GM21619 (cell line): ENCODE measurements at regions not wholly inside any gene's neighbourhood (a gene's known extent, or its start where the extent isn't known, plus 50 kb on each side); places are given as distances from the start of the nearest gene placed in this dataset.

Source experiments
- ATAC-seq: cut with Tn5 transposase; IDR thresholded peaks from one replicate; pipeline ENCODE4 v1.9.1; 2021; ENCODE audit not compliant: unreplicated experiment

- ATAC-seq = no peak
Observed at GRCh38 chr9:7403028-7403389, 396.6 kb downstream of the DMAC1 start.

GRCh38 chr9:7402334-7403027, 397.1 kb downstream of the DMAC1 start:
- no peak for ATAC-seq

DNA sequence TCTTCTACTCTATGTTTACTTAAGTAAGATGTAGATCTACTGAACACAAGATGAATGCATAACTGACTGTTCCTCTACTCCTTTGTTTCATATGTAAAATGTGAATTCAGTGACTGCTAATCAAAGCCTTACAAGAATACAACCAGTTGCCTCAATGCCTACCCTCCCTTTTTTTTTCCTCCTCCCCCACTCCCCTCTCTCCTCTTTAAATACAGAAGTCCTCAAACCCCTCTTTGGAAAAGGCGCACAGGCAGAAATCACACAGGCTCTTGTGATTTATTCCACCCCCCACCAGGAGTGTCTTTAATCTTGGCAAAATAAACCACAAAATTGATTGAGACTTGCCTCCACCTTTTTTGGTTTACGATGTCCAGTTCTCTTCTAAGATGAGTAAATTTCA, 398.5 kb downstream of the DMAC1 start:
- ATAC-seq = no peak

GRCh38 chr9:7394002-7394774, 405.4 kb downstream of the DMAC1 start:
- no peak for ATAC-seq

GRCh38 chr9:7392148-7392547, 407.4 kb downstream of the DMAC1 start:
- no peak for ATAC-seq

DNA sequence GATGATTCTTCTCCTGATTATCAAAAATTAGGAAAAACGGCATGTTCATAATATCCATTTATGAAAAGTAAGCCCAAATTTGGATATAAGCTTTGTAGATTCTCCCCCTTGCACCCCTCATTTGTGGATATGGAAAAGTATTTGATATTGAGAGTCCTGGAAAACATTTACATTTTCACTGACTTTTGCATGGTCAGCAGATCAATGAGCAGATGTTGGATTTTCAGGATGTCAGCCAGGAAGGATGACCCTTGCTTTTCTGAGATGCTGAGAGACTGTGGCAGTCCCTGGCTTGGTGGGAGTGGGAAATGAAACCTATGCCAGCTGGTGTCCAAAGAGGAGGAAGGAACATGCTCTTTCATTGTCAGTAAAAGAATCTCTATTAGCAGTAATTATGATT, 410.8 kb downstream of the DMAC1 start:
- no peak for ATAC-seq

DNA sequence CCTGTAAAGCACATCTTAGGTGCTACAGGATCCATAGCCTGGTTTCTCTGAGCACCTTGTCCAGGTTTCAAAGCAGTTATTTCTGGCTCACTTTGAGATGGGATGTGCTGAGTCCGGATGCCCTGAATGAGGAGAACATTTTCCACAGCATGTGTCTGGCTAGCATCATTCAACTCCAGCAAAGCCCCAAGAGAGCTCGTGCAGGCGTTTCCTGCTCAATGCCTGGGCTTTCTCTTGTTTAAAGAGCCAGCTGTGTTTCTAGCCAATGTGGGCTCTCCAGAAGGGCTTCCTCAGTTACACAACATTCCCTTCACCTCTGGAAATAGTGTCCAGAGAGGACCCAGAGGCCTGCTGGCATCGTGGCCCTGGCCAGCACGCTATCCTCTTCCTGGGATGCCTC, 411.7 kb downstream of the DMAC1 start:
- ATAC-seq = no peak

GRCh38 chr9:7382304-7382703, 417.3 kb downstream of the DMAC1 start:
- ATAC-seq = no peak

DNA sequence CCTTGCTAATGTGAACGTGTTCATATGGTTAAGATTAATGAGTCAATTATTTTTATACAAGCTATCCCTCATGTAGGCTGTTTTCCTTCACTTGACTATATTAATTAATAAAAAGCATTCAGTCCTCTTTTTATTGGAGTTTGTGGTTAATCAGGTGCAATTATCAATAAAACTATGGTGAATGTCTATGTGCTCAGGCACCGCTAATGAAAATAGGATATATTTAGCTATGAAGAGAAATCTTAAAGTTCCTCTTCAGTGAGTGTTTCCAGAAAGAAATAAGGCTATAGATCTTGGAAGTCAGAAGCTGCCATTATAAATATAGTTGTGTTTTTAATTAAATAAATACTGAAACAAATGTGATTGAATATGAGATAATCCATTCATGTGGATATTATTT, 422.1 kb downstream of the DMAC1 start:
- no peak for ATAC-seq

DNA sequence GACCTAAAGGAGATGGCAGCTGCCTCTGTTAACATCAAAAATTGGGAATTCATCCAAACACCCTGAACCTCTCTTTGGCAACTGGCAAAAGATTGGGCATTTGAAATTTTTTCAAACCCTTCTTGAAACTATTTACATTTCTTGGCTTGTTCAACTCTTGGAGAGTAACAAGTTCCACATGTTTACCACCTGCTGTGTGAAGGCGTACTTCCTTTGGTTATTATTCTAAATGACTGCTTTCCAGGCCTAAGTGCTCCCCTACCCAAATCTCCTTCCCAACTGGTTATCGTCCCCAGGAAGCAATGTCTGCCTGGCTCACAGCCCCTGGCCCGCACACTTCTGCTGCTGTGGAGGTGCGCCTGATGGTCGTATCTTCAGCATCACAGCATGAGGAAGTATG, 422.7 kb downstream of the DMAC1 start:
- ATAC-seq = no peak

GRCh38 chr9:7376213-7376612, 423.4 kb downstream of the DMAC1 start:
- ATAC-seq = no peak

GRCh38 chr9:7375013-7375511, 424.5 kb downstream of the DMAC1 start:
- no peak for ATAC-seq

DNA sequence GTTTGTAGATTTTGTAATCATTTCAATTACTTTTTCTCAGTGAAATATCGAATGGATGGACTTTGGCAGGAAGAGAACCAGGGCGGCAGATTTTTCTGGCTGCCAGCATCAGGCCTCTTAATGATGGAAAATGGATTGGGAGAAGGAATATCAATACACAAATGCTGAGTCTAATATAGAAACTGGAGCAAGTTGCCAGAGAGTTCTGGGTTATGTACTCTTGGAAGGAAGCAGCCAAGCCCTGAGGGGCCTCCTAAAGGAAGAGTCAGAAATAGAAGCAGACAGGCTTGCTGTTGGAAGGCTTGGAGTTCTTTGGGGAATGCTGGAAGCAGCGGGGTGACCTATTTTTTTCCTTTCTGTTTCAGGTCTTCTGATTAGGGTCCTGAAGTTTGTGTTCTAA, 428.6 kb downstream of the DMAC1 start:
- no peak for ATAC-seq

DNA sequence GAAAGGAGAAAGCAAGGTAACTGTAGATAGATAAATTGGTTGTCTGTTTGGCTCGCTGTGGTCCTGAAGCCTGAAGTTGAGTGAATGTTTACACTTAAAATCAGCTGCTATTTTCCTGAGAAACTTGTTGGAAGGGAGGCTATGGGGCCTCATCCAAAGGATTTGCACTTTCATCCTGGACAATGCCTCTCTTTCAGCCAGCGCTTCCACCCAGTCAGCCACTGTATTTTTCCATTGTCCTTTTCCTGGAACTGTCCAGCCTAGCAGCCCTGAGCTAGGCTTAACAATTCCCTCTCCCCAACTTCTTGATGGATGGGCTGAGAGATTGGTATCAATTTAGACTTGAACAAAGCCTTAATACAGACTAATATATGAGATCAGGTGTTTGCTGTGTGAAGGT, 429.2 kb downstream of the DMAC1 start:
- ATAC-seq = no peak

DNA sequence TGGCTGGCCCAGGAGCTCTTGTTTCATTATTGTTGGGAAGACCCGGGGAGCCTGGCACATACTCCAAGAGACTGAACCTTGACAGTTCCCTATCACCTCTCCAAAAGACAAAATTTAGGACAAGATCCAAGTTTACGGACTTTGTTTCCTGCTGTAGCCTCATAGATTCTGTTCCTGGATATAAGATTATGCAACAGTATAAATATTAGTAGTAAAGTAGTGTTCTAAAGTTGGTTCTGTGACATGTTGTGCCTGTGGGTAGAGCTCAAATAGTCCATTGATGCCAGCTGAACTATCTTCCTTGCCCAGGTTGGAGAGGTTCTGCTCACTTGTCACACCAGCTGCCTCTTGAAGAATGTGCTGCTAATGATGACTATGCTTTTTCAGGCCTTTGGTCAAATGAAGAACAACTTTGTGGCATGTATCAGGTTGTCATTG, 430.2 kb downstream of the DMAC1 start:
- no peak for ATAC-seq

DNA sequence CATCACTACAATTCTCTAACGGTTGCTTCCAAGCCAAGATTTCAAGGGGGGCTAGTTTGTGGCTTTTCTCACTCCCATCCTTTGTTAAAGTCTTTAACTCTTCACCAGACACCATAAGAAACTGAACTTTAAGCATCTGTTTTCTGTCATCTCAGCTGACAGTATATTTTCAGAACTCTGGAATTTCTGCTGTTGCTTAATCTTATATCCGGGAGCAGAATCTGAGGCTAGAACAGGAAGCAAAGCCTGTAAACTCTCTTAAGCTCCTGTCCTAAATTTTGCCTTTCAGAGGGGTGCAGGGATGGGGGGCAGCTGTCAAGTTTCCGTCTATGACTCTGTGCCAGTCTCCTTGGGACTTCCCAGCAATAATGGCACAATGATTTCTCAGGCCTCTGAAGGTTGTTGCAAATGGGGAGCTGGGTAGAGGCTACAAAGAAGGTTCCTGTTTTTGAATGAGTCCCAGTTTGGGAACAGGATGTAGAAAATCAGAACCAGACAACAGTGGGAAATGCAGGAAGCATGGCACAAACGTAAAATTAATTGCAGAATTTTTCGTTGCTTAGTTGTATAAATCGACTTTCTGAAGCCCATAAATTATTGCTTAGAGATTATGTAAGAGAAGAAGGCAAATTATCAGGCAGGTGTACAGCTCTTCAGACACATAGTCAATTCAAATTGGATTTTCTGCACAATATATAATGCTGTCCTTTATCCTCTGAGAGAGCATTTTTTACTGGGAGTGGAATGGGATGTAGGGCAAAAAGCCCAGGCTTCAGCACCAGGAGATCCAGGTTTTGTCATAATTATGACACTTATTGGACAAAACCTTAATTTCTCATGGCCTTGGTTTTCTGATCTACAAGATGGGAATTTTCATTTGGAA, 430.9 kb downstream of the DMAC1 start:
- no peak for ATAC-seq

- ATAC-seq = no peak
Observed at GRCh38 chr9:7367726-7368125, 431.9 kb downstream of the DMAC1 start.

- no peak for ATAC-seq
Observed at GRCh38 chr9:7366121-7366520, 433.5 kb downstream of the DMAC1 start.

GRCh38 chr9:7363777-7364477, 435.7 kb downstream of the DMAC1 start:
- peak; percentile 58 for ATAC-seq

DNA sequence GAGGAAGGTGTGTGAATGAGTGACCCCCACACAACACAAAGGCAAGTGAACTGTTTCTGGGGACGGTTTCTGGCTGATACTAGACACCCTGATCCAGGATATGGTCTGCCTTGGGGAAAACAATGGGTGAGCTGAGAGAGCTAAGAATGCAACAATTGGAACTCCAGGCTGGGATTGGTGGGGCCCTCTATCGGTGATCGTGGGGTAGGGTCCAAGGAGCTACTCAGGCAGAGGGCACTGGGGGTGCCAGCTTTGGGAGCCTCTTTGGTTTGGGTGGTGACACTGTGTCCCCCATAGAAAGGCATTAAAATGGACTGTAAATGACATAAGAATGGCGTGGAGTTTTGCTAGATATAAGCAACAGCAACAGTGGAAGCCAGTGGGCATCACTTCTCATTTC, 439.1 kb downstream of the DMAC1 start:
- ATAC-seq = no peak

- no peak for ATAC-seq
Observed at GRCh38 chr9:7358876-7359275, 440.7 kb downstream of the DMAC1 start.
